HUDEP-2 (cell line): ENCODE measurements at regions not wholly inside any gene's neighbourhood (a gene's known extent, or its start where the extent isn't known, plus 50 kb on each side); places are given as distances from the start of the nearest gene placed in this dataset.
"Not testable (repeated sequence)": the region's sequence is repeated elsewhere in the genome, so short reads cannot be mapped to it uniquely, and the experiment has no call there.

ENCODE experiments used
- DNase-seq, 76 experiments: peaks; one replicate each; lab custom pipeline; 2025; ENCODE audit not compliant: unreplicated experiment in 76 of 76; lab: John Stamatoyannopoulos, UW

DNA sequence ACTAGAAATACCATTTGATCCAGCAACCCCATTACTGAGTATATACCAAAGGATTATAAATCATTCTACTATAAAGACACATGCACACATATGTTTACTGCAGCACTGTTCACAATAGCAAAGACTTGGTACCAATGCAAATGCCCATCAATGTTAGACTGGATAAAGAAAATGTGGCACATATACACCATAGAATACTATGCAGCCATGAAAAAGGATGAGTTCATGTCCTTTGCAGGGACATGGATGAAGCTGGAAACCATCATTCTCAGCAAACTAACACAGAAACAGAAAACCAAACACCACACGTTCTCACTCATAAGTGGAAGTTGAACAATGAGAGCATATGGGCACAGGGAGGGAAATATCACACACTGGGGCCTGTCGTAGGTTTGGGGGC, 106.0 kb downstream of the SPATA18 start:
- not testable (repeated sequence) for DNase-seq

DNA sequence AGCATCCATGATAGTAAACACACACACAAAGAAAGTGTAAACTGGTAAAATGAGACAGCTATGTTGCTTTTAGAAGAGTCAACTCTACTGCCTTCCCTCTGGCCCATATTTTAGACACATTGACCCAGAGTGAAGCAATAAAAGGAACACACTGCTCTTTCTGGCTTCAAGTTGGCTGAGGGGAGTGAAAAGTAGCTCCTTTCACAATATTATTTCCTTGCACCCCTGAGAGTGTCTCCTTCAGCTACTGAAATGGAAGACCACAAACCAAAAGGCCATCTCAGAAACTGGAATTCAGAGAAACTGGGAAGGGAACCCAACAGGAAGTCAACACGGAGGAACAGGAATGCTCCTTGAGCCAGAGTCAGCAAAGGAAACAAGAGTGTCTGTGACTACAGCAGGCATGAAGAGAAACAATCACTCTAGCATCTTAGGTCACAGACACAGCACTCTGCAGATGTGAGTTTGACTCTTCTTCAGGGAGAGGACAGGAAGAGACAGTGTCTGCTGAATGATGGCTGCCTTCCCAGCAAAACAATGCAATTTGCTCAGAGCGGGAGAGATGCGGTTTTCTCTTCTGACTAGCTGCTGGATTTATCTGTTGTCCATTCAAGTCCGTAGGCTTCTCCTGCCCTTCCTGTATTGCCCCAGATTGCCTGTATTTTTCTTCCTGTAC, 106.7 kb downstream of the SPATA18 start:
- DNase-seq = no peak

DNA sequence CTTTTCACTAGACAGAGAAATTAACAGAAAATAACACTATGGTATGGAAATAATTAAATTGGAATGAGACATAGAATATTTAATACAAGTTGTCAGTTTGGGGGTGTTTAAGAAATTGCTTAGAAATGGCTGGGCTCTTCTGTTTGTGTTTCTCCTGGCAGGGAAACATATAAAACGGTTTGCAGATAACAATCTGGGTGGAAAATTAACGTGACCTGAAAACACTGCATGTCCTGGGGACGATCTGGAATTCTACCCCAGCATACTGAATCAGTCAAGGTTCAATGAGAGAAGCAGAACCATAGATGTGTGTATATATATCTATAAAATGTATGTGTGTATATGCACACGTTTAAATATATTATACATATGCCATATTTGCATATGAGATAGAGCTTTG, 109.8 kb downstream of the SPATA18 start:
- no peak for DNase-seq

DNA sequence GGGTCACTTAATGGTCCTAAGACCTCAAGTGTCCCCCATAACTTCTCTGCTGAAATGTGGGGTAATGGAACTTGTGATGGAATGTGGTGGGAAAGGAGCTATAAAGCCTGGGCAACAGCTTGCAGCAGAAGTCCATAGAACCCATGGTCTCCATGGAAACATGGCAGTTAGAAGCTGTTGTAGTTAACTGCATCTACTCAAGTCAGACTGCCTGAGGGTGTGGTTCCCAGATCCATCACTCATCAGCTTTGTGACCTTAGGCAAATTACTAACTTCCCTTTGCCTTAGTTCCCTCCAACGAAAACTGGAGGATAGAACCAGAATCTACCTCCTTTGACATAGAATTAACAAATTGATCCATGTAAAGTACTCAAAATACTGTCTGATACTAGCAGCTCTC, 113.0 kb downstream of the SPATA18 start:
- no peak for DNase-seq

DNA sequence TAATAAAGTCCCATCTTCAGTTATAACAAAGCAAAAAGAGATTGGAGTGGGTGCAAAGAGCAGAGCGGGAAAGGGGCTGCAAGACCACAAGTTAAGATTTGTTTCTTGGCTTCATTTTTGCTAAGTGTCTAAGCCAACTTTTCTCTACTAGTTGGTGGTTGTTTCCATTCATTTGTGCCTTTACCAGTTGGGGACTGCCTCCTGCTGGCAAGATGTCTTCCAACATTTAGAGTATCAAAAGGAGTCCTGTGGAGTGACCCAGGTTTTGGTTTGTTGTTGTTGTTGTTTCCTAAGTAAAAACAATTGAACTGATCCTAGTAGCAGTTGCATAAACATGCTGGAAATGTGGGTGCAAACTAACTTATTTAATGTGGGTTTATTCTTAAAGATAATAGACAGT, 121.1 kb downstream of the SPATA18 start:
- DNase-seq = no peak

DNA sequence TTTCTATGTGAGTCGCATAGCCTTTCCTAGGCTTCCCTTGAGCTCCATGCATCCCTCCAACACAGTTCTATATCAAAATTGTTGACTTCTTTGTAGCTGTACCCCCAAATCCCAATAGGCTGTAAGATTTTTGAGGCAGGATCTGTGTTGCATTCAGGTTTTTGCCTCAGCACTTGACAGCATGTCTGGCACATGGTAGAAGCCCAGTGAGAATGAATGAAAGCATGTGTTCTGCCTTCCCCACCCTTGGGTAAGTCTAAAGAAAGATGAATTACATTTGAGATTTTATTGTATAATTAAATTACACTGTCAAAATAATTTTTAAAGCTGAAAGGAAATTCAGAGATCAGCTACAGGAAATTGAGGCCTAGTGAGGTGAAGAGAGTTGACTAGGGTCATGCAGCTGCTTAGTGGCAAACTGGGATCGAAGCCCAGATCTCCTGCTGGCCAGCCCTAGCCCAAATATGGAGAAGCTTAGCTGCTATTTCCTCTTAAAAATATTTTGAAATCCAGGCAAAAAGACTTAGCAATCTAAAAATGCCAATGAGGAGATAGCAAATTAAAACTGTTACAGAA, 122.5 kb downstream of the SPATA18 start:
- no peak for DNase-seq

DNA sequence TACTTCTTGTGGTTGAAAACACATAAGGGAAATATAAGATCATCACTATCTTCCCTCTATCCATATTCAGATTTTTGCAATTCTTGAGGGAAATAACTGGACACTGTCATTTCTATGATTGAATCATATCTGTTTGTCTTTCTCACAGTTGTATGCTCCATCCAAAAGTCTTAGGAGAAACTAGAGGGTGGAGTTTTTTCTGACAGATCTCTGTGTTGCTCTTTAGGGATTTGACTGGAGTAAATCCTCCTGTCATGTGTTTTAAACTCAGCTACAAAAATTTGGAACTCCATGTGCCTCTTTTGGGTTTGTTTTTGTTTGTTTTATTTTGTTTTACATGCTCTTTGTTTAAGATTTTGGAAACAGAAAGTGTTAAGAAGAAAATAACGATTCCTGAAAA, 136.5 kb downstream of the SPATA18 start:
- no peak for DNase-seq

DNA sequence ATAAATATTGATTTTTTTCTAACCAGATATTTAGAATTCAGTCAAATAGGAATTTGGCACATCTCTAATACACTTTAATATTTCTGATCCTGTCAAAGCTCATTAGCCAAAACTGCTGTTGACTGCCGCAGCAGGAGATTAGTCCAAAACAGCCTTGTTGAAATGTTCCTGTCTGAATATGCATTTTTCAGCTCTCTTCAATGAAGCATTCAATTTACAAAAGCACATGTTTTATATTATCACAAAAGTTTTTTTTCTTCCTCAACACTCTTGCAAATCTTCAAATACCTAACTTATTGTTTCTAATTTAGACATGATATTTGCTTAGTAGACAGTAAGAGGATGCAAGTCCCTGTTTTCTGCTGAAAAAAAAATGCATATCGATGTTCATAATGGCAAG, 140.9 kb downstream of the SPATA18 start:
- no peak for DNase-seq

DNA sequence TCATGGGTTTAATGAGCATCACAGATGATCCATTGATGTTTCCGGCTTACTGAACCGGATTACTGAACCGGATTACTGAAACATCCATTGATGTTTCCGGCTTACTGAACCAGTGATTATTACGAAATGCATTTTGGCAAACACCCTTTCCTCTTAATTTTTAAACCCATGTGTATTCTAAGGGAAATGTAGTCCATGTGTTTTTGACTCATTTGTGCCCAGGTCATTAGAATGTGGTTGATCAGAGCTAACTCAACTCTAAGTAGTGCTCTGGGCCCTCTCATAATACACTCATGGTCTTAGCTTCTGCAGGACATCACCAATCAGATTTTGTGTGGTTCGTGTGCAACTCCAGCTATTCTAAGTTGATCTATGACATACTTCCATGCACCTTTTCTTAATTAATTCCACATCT, 141.6 kb downstream of the SPATA18 start:
- DNase-seq = no peak

DNA sequence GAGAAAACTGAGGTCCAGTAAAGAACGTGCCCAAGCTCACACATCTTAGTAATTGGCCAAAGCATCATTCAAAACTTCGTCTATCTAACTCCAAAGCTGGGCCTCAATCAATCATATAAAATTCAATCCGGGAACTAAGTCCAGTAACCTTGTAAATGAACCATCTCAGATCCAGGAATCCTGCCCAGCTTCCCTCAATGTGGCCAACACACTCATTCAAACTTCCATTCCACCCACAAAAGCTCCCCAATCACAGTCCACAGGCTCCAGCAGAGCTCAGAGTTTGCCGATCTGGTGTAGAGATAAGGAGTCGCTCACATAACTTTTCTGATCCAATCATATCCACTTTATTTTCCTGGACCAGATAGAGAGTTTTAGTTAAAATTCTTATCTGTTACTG, 144.8 kb downstream of the SPATA18 start:
- DNase-seq = no peak

DNA sequence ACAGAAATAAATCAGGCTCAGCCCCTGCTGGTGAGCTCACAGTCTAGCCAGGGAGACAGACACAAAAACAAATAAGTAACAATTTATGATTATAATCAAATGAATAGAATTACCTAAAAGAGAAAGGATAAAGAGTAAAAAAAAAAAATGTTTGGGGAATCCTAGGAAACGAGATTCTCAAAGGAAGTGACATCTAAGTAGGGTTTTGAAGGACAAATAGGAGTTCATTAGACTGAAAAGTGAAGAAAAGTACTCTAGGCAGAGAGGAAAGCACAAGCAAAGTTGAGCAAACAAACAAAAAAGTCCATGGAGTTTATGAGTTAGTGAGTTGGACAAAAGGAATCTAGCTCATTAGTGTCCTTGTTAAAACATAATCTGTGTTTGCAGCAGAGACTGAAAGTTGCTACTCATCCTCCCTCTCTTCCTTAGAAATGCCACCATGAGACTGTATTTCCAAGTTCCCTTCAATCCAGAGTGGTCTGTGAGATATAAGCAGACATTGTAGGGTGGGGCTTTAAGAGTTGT, 145.6 kb downstream of the SPATA18 start:
- no peak for DNase-seq

DNA sequence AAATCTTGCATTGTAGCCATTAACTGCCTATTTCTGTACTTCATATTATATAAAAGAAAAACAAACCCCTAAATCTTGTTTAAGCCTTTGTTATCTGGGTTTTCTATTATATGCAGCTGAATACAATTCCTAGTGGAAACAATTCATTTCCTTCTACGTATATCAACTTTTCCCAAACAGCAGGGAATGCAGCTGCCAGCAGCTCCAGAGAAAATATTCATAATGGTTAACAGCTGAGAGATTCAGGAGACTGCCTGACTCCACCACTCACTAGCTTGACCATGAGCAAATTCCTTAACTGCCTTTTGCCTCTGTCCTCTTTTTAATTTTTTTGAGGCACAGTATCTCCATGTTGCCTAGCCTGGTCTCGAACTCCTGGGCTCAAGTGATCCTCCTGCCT, 146.2 kb downstream of the SPATA18 start:
- DNase-seq = no peak

DNA sequence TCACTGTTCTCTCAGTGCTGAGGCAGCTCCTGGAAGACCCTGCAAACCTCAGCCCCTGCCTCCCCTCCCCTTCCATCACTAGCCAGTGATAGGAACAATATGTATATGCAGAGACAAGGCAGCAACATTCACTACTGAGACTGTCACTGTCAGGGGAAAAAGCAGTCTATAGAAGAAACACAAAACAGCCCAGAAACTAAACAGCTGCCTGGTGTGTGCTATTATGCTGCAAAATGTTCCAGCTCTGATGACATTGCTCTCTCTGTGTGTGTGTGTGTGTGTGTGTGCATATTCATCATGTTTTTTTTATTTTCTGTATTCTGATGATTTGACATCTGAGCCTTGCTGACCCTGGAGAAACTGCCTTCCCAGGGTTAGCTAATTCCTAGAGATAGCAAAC, 147.2 kb downstream of the SPATA18 start:
- no peak for DNase-seq

DNA sequence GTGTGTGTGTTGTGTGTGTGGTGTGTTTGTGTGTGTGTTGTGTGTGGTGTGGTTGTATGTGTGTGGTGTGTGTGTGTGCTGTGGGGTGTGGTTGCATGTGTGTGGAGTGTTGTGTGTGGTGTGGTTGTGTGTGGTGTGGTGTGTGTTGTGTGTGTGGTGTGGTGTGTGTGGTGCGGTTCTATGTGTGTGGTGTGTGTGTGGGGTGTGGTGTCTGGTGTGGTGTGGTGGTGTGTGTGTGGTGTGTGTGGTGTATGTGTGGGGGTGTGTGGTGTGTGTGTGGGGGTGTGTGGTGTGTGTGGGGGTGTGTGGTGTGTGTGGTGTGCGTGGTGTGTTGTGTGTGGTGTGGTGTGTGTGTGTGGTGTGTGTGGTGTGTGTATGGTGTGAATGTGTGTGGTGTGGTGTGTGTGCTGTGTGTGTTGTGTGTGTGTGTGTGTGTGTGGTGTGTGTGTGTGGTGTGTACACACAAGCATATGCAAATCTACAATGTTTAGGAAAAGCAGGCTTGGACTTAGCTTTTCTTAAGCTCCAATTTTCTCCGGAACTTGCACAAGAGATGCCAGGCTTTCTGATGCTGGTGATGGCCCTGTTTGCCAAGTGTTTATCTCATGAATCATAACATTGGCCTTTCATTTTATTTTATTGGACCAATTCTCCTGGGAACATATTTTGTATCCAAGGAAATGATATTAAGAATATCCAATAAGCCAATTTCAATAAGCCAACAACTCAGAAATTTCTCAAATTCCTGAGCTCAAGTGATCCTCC, 148.7 kb downstream of the SPATA18 start:
- DNase-seq = no peak

DNA sequence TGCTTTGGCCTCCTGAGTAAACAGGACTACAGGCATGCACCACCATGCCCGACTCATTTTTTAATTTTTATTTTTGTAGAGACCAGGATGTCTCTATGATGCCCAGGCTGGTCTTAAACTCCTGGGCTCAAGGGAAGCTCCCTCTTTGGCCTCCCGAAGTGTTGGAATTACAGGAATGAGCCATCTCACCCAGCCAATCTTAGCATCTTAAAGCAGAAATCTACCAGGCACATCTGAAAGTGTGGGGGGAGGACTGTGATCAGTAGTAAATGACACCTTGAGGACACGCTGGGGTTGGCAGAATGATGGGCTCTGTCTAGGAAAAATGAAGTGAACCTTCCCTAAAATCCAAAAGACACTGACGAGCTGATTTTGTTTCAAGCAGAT, 149.2 kb downstream of the SPATA18 start:
- no peak for DNase-seq

DNA sequence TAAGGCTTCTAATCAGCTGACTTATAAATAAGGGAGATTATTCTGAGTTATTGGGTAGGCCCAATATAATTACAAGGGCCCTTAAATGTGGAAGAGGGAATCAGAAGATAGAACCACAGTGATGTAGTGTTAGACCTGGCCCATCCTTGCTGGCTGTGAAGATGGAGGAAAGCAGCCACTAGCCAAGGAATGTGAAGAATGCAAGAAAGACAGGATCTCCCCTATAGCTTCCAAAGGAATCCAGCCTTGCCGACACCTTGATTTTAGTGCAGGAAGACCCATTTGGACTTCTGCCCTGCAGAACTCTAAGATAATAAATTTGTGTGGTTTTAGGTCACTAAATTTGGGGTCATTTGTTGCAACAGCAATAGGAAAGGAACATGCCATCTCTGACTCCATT, 150.6 kb downstream of the SPATA18 start:
- DNase-seq = no peak

DNA sequence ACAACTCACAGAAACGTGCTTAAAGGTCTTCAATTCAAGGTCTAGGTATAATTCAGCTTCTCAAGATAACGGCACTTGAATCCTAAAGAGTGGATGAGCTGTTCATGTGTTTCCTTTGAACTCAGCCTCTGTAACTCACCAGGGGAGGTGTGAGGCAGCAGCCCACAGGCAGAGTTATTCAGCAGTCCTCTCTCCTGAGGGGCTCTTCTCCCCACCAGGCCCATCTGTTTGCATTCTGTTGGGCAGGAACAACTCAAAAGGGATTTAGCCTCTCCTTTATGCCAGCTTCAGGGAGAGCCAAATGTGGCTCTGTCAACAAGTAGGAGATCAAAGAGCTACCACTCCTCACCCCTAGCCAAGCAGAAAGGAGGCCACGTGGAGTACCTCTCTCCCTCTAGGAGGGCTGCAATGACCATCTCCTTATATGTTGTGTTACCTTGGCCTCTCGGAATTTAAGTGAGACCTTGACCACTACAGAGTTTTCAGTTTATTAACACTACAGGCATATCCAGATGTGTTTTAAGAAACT, 151.2 kb downstream of the SPATA18 start:
- no peak for DNase-seq

DNA sequence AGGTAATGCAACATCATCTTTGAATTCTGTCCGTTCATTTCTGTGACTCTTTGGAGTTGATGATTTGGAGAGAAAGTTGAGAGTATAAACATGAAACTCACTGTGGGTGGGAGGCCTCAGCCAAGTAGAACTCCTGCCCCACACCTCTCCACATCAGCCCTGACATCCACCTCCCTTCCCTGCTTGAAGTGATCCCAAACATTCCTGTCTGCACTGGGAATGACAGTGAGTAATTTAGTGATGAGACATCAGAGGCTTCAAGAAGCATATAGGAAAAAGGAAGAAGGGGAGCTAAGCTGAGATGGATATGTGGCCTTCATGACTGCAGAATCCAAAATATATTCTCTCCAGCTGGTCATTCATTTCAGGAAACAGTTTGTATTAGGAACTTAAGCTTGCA, 151.8 kb downstream of the SPATA18 start:
- DNase-seq = no peak

DNA sequence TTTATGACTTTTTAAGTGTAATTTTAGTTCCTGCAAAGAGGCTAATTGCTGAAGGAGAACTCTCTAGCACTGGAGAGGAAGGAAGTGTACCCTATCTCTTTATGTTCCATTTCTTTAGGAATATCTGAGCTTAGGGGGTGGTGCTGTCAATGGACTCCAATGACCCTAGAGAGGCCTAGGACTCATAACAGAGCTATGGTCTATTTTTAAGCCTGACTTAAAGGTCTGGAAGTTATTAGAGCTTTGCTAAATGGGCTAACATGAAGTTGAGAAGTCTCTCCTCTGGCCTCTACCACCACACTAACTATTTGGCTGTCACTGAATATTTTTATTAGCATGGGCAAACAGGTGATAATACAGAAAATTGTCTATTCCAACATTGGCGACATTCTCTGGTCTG, 152.2 kb downstream of the SPATA18 start:
- no peak for DNase-seq

DNA sequence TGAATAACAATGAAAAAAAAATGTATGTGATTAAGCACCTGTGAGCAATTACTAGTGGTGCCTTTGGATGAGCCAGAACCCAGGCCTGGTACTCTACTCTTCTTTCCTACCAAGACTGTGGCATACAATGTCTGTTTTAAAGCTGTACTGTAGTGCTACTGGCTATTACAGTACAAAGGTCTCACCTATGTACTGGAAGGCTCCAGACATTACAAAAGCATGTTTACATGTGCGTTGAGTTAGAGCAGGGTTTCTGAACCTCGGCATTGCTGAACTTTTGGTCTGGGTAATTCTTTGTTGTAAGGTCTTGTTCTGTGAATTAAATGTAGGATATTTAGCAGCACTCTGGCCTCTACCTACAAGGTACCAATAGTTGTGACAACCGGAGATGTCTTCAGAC, 153.8 kb downstream of the SPATA18 start:
- DNase-seq = no peak

DNA sequence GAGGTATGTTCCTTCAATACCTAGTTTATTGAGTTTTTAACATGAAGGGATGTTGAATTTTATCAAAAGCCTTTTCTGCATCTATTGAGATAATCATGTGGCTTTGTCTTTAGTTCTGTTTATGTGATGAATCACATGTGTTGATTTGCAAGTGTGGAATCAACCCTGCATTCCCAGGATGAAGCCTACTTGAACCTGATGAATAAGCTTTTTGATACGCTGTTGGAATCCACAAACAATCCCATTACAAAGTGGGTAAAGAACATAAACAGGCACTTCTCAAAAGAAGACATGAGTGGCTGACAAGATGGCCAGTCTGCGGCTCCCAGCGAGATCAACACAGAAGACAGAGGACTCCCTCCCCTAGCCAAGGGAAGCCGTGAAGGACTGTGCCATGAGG, 156.0 kb downstream of the SPATA18 start:
- DNase-seq = not testable (repeated sequence)

DNA sequence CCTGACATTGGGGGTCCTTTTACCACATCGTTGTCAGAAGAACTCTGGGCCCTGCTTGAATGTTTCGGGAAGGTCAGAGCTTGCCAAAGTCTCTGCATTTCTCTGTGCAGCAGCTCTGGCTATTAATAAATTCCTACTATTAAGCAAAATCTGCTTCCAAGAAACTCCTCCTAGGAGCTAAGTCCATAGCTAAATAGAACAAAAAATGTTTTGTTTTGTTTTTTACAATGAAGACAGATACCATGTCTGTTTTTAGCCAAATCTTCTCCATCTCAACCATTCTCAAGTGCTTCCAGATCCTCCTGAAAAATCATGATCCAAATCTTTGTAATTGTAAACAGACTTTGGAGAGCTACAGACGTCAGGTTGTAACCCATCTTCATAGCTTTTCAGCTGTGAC, 161.6 kb downstream of the SPATA18 start:
- no peak for DNase-seq
